GM18498 (cell line): ENCODE measurements at regions not wholly inside any gene's neighbourhood (a gene's known extent, or its start where the extent isn't known, plus 50 kb on each side); places are given as distances from the start of the nearest gene placed in this dataset.

Experiments
- ATAC-seq: cut with Tn5 transposase; IDR thresholded peaks from one replicate; pipeline ENCODE4 v1.9.1; 2021; ENCODE audit warnings: mild to moderate bottlenecking, moderate library complexity; ENCODE audit not compliant: unreplicated experiment

- ATAC-seq, result peak; percentile 51
Observed at GRCh38 chr11:15483205-15483604, 368.5 kb downstream of the INSC start.

- no peak for ATAC-seq
Observed at GRCh38 chr11:15484398-15484797, 369.7 kb downstream of the INSC start.

GRCh38 chr11:15485432-15485831 lies 370.7 kb downstream of the INSC start:
- no peak for ATAC-seq

DNA sequence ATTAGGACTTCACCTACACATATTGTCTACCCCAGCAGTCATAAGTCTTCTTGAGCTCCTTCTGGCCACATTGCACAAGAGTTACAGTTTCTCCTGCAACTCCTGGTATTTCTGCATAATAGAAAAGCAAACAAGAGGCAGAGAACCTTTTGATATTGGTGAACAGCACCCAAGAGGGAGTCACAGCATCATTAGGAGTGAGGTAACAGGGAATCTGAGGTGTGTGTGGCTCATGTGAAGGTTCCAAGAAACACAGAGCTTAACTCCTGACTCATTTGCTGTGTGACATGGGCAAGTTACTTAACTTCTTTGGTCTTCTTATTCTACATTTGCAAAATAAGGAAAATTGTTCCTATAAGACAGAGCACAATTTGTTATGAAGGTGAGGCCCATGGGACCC lies 374.6 kb downstream of the INSC start:
- ATAC-seq, result no peak

GRCh38 chr11:15490535-15490934 lies 375.8 kb downstream of the INSC start:
- no peak for ATAC-seq

GRCh38 chr11:15493066-15493465 lies 378.3 kb downstream of the INSC start:
- ATAC-seq, result no peak

GRCh38 chr11:15493921-15494620 lies 379.3 kb downstream of the INSC start:
- ATAC-seq, result no peak

DNA sequence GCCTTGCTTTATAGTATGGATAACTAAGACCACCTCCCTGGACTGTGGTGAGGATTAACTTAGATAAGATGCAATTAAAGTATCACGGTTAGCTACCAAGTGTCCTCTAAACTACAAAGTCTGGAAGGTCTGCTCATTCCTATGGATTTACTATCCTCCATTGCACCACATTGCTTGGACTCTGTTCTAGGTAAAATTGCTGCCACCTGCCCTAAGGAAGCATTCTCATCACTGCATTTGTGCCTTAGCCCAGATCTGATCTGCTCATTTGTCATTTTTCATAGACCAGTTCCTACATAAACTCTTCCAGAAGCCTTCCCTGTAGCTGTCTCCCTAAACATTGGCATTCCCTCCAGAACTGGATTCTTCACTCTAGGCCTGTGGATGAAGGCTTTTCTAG lies 380.0 kb downstream of the INSC start:
- ATAC-seq, result no peak

DNA sequence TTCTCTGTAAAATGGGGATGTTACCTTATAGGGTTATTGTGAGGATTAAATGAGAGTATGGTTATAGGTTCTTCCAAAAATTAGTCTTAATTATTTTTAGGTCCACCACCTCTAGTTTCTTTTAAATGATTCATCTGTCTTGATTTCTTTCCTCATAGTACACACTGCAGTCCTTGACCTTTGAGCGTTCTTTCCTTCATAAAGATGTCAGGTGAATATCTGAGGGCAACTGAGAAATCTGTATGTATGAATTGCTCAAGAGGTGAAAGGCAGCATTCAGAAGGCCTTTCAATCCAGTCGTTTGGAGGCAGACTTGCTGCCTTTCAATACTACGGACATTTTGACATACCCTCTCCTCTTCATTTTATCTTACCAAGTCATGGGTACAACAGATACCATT lies 380.7 kb downstream of the INSC start:
- ATAC-seq, result no peak

DNA sequence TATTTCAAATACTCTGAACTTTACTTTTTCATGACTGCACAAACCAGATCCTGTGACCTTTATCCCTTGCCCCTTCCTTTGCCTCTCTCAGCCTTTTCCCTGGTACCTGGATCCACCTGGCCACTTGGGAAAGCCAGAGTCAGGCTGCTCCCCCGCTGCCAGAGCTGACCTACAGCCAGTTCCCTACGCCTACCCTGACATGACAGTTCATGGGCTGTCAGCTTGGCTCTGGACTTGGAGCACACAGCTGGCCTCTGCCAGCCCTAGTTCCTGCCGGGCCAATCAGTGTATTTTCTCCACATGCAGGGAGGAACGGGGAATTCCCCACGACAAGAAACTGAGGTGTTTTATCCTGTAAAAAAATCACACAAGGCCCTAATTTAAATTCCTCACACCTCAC lies 382.6 kb downstream of the INSC start:
- no peak for ATAC-seq

DNA sequence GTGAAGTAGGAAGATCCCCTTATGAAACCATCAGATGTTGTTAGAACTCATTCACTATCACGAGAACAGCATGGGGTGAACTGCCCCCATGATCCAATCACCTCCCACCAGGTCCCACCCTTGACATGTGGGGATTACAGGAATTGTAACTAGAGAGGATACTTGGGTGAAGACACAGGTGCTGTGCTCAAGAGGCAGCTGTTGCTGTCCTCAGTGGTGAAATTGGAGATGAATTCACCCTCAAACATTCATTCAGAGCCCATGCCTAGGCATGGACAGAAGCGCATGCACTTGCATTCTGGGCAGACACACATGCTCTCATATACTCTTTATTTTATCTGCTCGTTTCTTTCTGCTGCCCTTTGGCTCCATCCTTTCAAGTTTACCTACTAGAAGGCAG lies 385.0 kb downstream of the INSC start:
- ATAC-seq, result no peak

- no peak for ATAC-seq
Observed at GRCh38 chr11:15500643-15501042, 385.9 kb downstream of the INSC start.

DNA sequence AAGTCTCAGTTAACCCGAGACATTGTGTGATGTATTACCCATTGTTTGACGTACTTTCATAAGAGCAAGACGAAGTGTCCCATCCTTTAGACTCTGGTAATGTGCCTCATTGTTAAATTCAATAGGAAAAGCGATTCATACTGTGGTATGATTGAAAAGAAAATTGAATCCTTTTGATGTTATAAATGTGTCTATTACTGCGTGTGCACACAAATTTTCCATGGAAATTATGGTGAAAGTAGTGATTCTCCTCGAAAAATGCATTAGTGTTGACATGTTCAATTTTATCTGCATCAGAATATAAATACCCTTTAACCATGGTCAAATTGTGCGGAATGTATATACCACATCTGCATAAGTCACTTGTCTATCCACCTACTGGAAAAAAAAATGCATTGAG lies 386.8 kb downstream of the INSC start:
- ATAC-seq, result no peak

GRCh38 chr11:15505155-15505554 lies 390.4 kb downstream of the INSC start:
- no peak for ATAC-seq

- ATAC-seq, result no peak
Observed at GRCh38 chr11:15507592-15507991, 392.9 kb downstream of the INSC start.

DNA sequence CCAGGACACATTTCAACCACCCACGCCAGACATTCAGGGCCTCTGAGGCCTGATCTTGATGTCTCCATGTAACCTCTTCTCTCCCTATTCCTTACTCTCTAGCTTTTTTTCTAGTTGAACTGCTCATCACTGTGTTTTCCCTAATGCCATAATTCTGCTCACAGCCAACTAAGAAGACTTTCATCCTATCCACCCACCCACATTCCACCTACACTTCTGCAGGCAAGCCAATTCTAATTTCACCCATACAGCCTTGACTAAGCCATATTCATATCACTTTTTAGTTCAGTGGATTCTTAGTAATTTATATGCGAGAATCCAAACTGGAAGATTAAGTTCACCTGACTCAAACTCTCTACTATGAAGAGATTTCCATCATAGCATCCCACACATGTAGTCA lies 394.4 kb downstream of the INSC start:
- no peak for ATAC-seq

- ATAC-seq, result no peak
Observed at GRCh38 chr11:15519124-15519791, 404.5 kb downstream of the INSC start.

- ATAC-seq, result no peak
Observed at GRCh38 chr11:15519911-15520310, 405.2 kb downstream of the INSC start.

GRCh38 chr11:15523543-15523942 lies 408.8 kb downstream of the INSC start:
- ATAC-seq, result no peak

DNA sequence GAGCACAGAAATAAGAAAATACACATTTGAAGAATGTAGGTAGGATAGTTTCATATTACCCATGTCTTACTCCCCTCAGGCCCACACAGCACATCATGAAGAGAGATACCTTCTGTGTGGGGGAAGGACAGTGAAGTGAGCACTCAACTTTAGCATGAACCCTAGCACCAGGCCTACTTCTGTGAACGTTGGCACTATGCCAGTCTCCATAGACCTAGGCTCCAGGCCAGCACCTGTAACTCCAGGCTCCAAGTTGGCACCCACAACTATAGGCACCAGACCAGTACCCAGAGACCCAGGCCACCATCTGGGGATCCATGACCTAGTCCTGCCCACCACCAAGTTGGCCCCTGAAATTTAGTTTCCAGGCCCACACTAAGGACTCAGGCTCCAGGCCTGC lies 410.9 kb downstream of the INSC start:
- no peak for ATAC-seq

GRCh38 chr11:15526032-15526431 lies 411.3 kb downstream of the INSC start:
- ATAC-seq, result no peak

DNA sequence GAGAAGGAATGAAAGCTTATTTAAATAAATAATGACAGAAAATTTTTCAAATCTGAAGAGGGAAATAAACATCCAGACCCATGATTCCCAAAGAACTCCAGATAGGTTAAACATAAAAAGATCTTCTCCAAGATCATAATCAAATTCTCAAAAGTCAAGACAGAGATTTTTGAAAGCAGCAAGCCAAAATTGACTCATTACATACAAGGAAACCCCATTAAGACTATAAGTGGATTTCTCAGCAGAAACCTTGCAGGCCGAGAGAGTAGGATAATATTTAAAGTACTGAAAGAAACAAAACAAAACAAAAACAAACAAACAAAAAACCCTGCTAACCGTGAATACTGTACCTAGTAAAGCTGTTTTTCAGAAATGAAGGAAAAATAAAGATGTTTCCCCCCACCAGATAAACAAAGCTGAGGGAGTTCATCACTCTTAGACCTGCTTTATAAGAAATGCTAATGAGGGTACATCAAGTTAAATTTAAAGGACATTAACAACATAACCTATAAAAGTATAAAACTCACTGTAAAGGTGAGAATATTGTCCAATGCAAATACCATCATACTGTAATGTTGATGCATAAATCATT lies 412.2 kb downstream of the INSC start:
- ATAC-seq, result no peak
